Lower lobe of right lung (tissue), 2 donors: ENCODE measurements at regions not wholly inside any gene's neighbourhood (a gene's known extent, or its start where the extent isn't known, plus 50 kb on each side); places are given as distances from the start of the nearest gene placed in this dataset.

Experiments used
- ATAC-seq, 2 donors: fragments of 200-7000 bp; cut with Tn5 transposase; one replicate each; pipeline ENCODE4 v1.9.1; 2020 to 2022; ENCODE audit warnings: mild to moderate bottlenecking in 2 of 2, moderate library complexity in 2 of 2
- DNase-seq: peaks from one replicate; pipeline ENCODE4 v3.0.0-alpha.2; 2020
- H3K27ac ChIP-seq: fragments of 200-600 bp; one replicate; pipeline ENCODE4 v1.8.0; 2022
- H3K27me3 ChIP-seq: fragments of 200-600 bp; one replicate; pipeline ENCODE4 v1.8.0; 2022; ENCODE audit warnings: low read depth
- H3K36me3 ChIP-seq: fragments of 200-600 bp; one replicate; pipeline ENCODE4 v1.8.0; 2022; ENCODE audit warnings: mild to moderate bottlenecking
- H3K4me1 ChIP-seq: fragments of 200-600 bp; one replicate; pipeline ENCODE4 v1.8.0; 2022
- H3K4me3 ChIP-seq: fragments of 200-600 bp; one replicate; pipeline ENCODE4 v1.8.0; 2022; ENCODE audit warnings: mild to moderate bottlenecking
- H3K9me3 ChIP-seq: fragments of 200-600 bp; one replicate; pipeline ENCODE4 v1.8.0; 2022
- intact Hi-C: fragments of 100-400 bp; cut with DNase I; formaldehyde crosslinking; loops from one replicate; pipeline ENCODE4 v1.11.0; 2022
- TF ChIP-seq, protein P1 (sequence below): fragments of 200-600 bp; IDR thresholded peaks from one replicate; pipeline ENCODE4 v1.8.0; 2022; ENCODE audit warnings: antibody characterized with exemption, mild to moderate bottlenecking
- donor health status: DM: no; HTN: yes; CAD: no; lungs with severe emphysema.

DNA sequence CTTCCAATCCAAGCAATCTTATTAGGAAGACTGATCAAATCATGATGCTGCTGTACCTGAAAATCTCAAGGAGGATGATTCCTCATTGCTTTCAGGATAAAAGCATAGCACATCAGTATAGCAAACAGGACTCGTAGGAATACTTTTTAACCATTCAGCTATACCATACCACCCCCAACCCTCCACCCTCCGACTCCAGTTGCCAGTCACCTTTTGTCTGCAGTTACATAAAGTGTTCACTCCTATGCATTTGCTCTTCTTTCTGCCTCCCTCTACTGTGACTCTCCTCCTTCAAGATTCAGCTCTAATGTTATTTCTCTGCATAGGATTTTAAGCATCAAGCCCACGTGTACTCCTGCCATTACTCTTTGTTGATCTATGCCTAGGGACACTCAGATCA lies 124.7 kb upstream of the KCNQ5 start:
- ATAC-seq (no peak), DNase-seq (no peak)
- H3K4me3 ChIP-seq, result no peak overlapping the region
- no peaks in the 10 kb centered on the region for H3K4me1 ChIP-seq
- no peak overlapping the region for H3K27ac ChIP-seq
- TF ChIP-seq, protein P1, sequence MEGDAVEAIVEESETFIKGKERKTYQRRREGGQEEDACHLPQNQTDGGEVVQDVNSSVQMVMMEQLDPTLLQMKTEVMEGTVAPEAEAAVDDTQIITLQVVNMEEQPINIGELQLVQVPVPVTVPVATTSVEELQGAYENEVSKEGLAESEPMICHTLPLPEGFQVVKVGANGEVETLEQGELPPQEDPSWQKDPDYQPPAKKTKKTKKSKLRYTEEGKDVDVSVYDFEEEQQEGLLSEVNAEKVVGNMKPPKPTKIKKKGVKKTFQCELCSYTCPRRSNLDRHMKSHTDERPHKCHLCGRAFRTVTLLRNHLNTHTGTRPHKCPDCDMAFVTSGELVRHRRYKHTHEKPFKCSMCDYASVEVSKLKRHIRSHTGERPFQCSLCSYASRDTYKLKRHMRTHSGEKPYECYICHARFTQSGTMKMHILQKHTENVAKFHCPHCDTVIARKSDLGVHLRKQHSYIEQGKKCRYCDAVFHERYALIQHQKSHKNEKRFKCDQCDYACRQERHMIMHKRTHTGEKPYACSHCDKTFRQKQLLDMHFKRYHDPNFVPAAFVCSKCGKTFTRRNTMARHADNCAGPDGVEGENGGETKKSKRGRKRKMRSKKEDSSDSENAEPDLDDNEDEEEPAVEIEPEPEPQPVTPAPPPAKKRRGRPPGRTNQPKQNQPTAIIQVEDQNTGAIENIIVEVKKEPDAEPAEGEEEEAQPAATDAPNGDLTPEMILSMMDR, result no peak
- H3K9me3 ChIP-seq, result no peaks in the 10 kb centered on the region
- no peaks in the 10 kb centered on the region for H3K36me3 ChIP-seq
- intact Hi-C loops, result no loop called here
- H3K27me3 ChIP-seq, result no peaks in the 10 kb centered on the region

DNA sequence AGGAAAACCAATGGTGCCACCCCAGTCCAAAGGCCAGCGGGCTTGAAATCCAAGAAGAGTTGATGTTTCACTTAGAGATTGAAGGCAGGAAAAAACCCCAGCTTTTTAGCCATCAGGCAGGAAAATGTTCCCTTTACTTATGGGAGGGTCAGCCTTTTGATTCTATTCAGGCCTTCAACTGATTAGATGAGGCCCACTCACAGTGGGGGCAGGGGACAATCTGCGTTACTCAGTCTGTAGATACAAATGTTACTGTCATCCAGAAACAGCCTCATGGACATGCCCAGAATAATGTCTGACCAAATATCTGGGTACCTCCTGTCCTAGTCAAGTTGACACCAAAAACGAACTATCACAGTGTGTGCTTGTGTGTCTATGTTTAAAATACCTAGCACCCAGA lies 121.2 kb upstream of the KCNQ5 start:
- TF ChIP-seq, protein P1, result no peak
- H3K27me3 ChIP-seq, result no peaks in the 10 kb centered on the region
- ATAC-seq (no peak), DNase-seq (no peak)
- H3K36me3 ChIP-seq, result no peaks in the 10 kb centered on the region
- intact Hi-C loops, result no loop called here
- H3K27ac ChIP-seq, result no peak overlapping the region
- no peak overlapping the region for H3K4me3 ChIP-seq
- no peaks in the 10 kb centered on the region for H3K4me1 ChIP-seq
- no peaks in the 10 kb centered on the region for H3K9me3 ChIP-seq

DNA sequence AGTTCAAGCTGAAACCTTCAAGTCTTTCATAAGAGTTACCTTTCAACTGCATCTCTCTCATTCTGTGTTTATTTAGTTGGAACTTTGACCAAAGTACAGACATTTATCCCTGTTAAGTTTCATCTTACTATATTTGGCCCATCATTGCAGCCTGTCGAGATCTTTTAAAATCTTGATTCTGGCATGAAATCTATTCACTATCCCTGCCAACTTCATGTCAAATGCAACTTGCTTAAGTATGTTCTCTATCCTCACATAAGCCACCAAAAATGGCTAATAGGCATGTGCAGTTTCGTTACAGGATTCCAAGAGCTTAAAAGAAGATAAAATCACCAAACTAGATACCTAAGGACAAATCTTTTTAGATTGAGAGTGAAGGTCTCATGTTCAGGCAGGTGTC lies 117.5 kb upstream of the KCNQ5 start:
- Histone ChIP-seq H3K27me3 (no peaks in the 10 kb centered on the region), H3K36me3 (no peaks in the 10 kb centered on the region), H3K9me3 (no peaks in the 10 kb centered on the region), H3K27ac (no peak overlapping the region), H3K4me3 (no peak overlapping the region), H3K4me1 (no peaks in the 10 kb centered on the region)
- no peak for DNase-seq
- TF ChIP-seq, protein P1, result no peak
- ATAC-seq, result no peak
- intact Hi-C loops, result no loop called here

DNA sequence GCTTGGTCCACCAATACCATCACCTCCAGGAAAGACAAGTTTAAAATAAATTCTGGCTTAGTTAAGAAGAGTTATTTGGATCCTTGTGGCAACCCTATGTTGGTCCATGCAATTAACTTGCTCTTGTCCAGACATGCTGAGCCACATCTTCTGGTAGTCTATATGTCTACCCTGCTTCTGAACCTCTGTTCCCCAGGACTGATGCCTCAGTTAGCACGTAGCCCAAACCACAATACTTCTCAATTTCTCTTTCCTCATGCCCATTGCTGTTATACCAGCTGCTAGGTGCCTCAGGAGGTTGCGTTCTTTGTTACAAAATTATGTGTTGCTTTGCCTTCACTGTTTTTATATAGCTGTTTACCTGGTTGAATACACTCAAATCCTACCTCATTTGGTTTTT lies 116.4 kb upstream of the KCNQ5 start:
- no peaks in the 10 kb centered on the region for H3K4me1 ChIP-seq
- ATAC-seq, result no peak
- H3K36me3 ChIP-seq, result no peaks in the 10 kb centered on the region
- TF ChIP-seq, protein P1, result no peak
- no peak overlapping the region for H3K27ac ChIP-seq
- no peak for DNase-seq
- H3K9me3 ChIP-seq, result no peaks in the 10 kb centered on the region
- no peak overlapping the region for H3K4me3 ChIP-seq
- intact Hi-C loops, result no loop called here
- no peaks in the 10 kb centered on the region for H3K27me3 ChIP-seq

DNA sequence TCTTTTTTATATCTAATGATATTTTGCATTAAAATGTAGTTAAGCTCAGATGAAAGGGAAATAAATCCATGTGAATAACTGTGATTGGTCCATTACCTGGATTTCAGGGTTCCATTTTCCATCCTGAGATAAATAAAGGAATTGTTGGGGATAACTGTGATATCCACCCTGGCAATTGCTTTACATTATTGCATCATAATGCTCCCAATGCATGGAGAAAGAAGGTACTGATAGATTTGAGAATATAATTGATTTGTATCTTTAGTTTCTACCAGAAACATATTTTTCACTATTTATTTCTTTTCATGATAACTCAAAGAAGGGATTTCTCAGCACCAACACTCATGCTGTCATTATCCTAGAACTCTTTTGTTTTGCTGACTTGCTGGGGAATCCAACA lies 102.0 kb upstream of the KCNQ5 start:
- Histone ChIP-seq H3K27ac (no peak overlapping the region), H3K4me1 (no peaks in the 10 kb centered on the region), H3K4me3 (no peak overlapping the region), H3K36me3 (no peaks in the 10 kb centered on the region), H3K9me3 (no peaks in the 10 kb centered on the region), H3K27me3 (no peaks in the 10 kb centered on the region)
- TF ChIP-seq, protein P1, result no peak
- intact Hi-C loops, result no loop called here
- DNase-seq (no peak), ATAC-seq (no peak)

DNA sequence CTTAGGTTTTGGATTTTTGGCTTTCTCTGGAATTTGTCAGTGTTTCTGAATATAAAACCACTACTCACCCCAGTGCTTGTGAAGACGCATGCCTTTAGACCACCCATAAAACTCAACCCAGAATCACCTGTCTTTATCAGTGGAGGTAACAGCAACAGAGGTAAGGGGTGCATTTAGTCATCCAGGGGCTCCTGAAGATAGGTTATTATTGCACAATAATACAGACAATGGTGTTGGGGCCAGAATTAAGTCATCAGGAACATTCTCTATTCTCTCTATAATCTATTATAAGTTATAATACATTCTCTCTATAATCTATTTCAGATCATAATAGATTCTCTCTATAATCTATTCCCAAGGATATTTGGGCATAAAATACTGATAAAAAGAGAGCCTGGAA lies 100.2 kb upstream of the KCNQ5 start:
- TF ChIP-seq, protein P1, result no peak
- DNase-seq (no peak), ATAC-seq (no peak)
- Histone ChIP-seq H3K36me3 (no peaks in the 10 kb centered on the region), H3K4me1 (no peaks in the 10 kb centered on the region), H3K27me3 (no peaks in the 10 kb centered on the region), H3K27ac (no peak overlapping the region), H3K4me3 (no peak overlapping the region), H3K9me3 (no peaks in the 10 kb centered on the region)
- intact Hi-C loops, result no loop called here
